ENCODE measurements at regions not wholly inside any gene's neighbourhood (a gene's known extent, or its start where the extent isn't known, plus 50 kb on each side); places are given as distances from the start of the nearest gene placed in this dataset.

GRCh38 chr5:145396888-145397287 lies 438.3 kb downstream of the PRELID2 start:
- TF ChIP-seq, protein P1, sequence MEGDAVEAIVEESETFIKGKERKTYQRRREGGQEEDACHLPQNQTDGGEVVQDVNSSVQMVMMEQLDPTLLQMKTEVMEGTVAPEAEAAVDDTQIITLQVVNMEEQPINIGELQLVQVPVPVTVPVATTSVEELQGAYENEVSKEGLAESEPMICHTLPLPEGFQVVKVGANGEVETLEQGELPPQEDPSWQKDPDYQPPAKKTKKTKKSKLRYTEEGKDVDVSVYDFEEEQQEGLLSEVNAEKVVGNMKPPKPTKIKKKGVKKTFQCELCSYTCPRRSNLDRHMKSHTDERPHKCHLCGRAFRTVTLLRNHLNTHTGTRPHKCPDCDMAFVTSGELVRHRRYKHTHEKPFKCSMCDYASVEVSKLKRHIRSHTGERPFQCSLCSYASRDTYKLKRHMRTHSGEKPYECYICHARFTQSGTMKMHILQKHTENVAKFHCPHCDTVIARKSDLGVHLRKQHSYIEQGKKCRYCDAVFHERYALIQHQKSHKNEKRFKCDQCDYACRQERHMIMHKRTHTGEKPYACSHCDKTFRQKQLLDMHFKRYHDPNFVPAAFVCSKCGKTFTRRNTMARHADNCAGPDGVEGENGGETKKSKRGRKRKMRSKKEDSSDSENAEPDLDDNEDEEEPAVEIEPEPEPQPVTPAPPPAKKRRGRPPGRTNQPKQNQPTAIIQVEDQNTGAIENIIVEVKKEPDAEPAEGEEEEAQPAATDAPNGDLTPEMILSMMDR (IDR thresholded peaks at IDR 0.05) = no peak

- TF ChIP-seq, protein P1 (IDR thresholded peaks at IDR 0.05) = no peak
Observed at GRCh38 chr5:145393426-145393825, 441.7 kb downstream of the PRELID2 start.

- TF ChIP-seq, protein P1 (IDR thresholded peaks at IDR 0.05) = no peak
Observed at GRCh38 chr5:145389047-145389446, 446.1 kb downstream of the PRELID2 start.

DNA sequence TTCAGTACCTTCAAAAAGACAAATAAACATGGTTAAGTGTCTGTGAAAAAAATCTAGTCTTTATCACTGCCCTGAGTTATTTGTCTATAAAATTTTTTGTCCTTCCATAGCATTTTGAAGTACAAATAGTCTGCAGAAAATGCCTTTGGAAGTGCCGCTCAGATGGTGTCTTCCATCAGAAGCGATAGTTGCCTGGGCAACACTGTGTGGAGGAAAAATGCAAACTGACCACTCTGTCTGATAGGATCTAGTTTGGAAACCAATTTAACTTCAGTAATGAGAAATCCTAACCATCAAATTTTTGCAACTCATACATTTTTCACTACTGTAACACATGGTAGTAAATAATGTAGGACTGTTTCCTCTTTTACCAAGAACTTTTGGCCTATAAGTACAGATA lies 449.9 kb downstream of the PRELID2 start:
- TF ChIP-seq, protein P1 (IDR thresholded peaks at IDR 0.05) = no peak

DNA sequence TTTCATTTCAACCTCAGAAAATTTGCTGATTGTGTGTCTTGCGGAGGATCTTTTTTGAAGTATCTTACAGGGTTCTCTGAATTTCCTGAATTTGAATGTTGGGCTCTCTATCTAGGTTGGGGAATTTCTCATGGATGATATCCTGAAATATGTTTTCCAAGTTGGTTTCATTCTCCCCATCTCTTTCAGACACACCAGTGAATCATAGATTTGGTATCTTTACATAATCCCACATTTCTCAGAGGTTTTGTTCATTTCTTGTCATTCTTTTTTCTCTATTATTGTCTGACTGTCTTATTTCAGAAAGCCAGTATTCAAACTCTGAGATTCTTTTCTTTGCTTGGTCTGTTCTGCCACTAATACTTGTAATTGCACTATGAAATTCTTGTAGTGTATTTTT lies 456.9 kb downstream of the PRELID2 start:
- TF ChIP-seq, protein P1 (IDR thresholded peaks at IDR 0.05) = no peak

DNA sequence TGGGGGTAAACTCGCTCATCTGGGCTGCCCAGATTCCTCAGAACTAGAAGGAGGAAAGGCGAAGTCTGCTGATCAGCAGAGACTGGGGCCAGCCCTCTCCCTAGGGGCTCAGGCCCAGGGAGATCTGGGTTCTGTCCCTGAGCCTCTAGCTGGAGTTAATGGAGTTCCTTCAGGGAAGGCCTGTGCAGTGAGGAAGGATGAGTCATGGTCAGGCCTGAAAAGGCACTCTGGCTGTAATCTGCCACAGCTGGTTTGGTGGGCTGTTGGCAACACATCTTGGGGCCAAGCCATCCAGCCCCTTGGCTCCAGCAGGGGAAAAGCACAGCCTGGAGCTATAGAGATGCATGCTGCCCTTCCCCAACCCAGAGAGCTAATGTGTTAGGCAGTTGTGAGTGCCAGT lies 459.6 kb downstream of the PRELID2 start:
- TF ChIP-seq, protein P1 (IDR thresholded peaks at IDR 0.05) = no peak

DNA sequence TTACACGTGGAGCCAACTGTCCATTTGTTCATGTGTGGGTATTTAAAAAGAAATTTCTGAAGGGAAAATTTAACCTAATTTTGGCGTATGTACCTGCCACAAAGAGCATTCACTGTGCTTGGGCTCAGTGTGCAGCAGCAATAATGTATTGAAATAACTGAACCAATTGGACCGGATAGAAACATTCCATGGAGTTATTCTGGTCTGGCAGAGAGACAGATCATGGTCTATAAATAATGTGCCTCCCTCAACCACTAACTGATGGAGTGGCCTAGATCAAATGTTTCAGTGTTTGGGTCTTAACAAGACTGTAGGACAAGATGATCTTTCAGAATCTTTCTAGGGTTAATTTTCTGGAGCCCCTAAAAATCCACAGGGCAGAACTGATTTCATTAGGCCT lies 469.7 kb downstream of the PRELID2 start:
- TF ChIP-seq, protein P1 (IDR thresholded peaks at IDR 0.05) = no peak

- TF ChIP-seq, protein P1 (IDR thresholded peaks at IDR 0.05) = no peak
Observed at GRCh38 chr5:145362266-145362665, 472.9 kb downstream of the PRELID2 start.

Data from LNCAP (cell line).